KMS-11 (cell line): ENCODE measurements at regions not wholly inside any gene's neighbourhood (a gene's known extent, or its start where the extent isn't known, plus 50 kb on each side); places are given as distances from the start of the nearest gene placed in this dataset.

Experiments
- H2AFZ ChIP-seq: fragments of 200-600 bp; sonication (generic); 2 replicates; pipeline ENCODE4 v1.6.1; 2016; ENCODE audit warnings: antibody characterized with exemption, mixed run types, low read depth
- H3K27ac ChIP-seq: fragments of 200-600 bp; sonication (generic); 2 replicates; pipeline ENCODE4 v1.6.1; 2016; ENCODE audit warnings: mild to moderate bottlenecking, mixed run types
- H3K27me3 ChIP-seq: fragments of 200-600 bp; sonication (generic); 2 replicates; pipeline ENCODE4 v1.6.1; 2017; ENCODE audit warnings: mild to moderate bottlenecking, low read depth, mixed run types, moderate library complexity; ENCODE audit not compliant: insufficient read depth
- H3K36me3 ChIP-seq: fragments of 200-600 bp; sonication (generic); 2 replicates; pipeline ENCODE4 v1.6.1; 2017; ENCODE audit warnings: mild to moderate bottlenecking, mixed run types; ENCODE audit not compliant: insufficient read depth
- H3K4me1 ChIP-seq: fragments of 200-600 bp; sonication (generic); 2 replicates; pipeline ENCODE4 v1.6.1; 2016; ENCODE audit warnings: mild to moderate bottlenecking, low read depth, mixed run types; ENCODE audit not compliant: poor library complexity, severe bottlenecking
- H3K4me2 ChIP-seq: fragments of 200-600 bp; sonication (generic); 2 replicates; pipeline ENCODE4 v1.7.0; 2016; ENCODE audit warnings: mild to moderate bottlenecking, mixed run types
- H3K4me3 ChIP-seq: fragments of 200-600 bp; sonication (generic); IDR thresholded peaks from 2 replicates; pipeline ENCODE4 v1.6.1; 2017; ENCODE audit warnings: low read depth, low read length, mixed read lengths; ENCODE audit not compliant: insufficient read depth
- H3K79me2 ChIP-seq: fragments of 200-600 bp; sonication (generic); 2 replicates; pipeline ENCODE4 v1.6.1; 2016; ENCODE audit warnings: low read depth, mixed run types; ENCODE audit not compliant: insufficient read depth
- H3K9ac ChIP-seq: fragments of 200-600 bp; sonication (generic); 2 replicates; pipeline ENCODE4 v1.6.1; 2016; ENCODE audit warnings: mild to moderate bottlenecking, mixed run types
- H4K20me1 ChIP-seq: fragments of 200-600 bp; sonication (generic); 2 replicates; pipeline ENCODE4 v1.6.1; 2016; ENCODE audit warnings: mild to moderate bottlenecking, mixed run types; ENCODE audit not compliant: insufficient read depth
- TF ChIP-seq, protein P1 (sequence below): fragments of 200-600 bp; sonication (generic); conservative IDR thresholded peaks from 2 replicates; pipeline ENCODE4 v1.6.1; 2017; ENCODE audit warnings: low read depth, mild to moderate bottlenecking, antibody characterized with exemption, low read length, moderate library complexity, mixed read lengths

DNA sequence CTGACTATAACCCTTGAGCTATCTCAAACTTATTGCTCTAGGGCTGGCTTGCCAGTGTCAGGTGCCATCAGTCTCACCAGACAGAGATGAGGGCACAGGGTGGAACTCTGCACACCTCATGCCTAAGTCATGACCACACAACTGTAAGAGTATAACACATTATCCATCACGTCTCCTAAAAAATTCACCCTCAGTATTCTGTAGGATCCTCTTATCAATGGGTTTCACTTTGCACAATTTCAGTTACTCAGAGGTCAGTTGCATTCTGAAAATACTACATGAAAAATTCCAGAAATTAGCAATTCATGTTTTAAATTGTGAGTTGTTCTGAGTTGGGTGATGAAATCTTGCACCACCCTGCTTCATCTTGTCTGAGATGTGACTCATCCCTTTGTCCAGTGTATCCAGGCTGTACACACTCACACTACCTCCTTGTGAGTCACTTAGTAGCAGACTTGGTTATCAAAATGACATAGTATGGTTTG is 690.9 kb upstream of the CDH18 start:
- Histone ChIP-seq H3K4me3 (no peak overlapping the region), H3K27me3 (no peaks in the 10 kb centered on the region), H2AFZ (no peak overlapping the region), H3K79me2 (no peaks in the 10 kb centered on the region), H3K4me1 (peaks cover 35% of the 10 kb centered on the region), H3K4me2 (no peak overlapping the region), H3K9ac (no peak overlapping the region), H3K27ac (no peak overlapping the region), H4K20me1 (no peaks in the 10 kb centered on the region), H3K36me3 (no peaks in the 10 kb centered on the region)
- TF ChIP-seq, protein P1, sequence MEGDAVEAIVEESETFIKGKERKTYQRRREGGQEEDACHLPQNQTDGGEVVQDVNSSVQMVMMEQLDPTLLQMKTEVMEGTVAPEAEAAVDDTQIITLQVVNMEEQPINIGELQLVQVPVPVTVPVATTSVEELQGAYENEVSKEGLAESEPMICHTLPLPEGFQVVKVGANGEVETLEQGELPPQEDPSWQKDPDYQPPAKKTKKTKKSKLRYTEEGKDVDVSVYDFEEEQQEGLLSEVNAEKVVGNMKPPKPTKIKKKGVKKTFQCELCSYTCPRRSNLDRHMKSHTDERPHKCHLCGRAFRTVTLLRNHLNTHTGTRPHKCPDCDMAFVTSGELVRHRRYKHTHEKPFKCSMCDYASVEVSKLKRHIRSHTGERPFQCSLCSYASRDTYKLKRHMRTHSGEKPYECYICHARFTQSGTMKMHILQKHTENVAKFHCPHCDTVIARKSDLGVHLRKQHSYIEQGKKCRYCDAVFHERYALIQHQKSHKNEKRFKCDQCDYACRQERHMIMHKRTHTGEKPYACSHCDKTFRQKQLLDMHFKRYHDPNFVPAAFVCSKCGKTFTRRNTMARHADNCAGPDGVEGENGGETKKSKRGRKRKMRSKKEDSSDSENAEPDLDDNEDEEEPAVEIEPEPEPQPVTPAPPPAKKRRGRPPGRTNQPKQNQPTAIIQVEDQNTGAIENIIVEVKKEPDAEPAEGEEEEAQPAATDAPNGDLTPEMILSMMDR: no peak

DNA sequence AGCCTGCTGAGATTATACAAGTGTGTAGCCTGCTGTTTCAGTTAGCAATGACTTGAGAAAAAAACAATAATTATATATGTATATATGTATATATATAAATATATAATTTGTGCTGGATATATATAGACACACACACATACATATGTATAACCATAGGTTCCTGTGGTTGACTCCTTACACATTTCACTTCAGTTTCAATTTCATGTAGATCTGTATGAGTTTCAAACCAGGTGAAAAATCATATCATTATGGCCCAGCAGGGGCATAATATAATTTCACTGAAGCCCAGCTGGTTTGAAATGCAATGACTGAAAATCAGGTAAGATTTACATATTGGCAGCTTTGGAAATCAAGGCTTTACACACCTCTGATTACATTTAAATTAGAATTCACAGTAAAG is 690.4 kb upstream of the CDH18 start:
- Histone ChIP-seq H4K20me1 (no peaks in the 10 kb centered on the region), H3K79me2 (no peaks in the 10 kb centered on the region), H3K9ac (no peak overlapping the region), H3K4me2 (no peak overlapping the region), H3K27ac (no peak overlapping the region), H2AFZ (no peak overlapping the region), H3K4me3 (no peak overlapping the region), H3K36me3 (no peaks in the 10 kb centered on the region), H3K27me3 (no peaks in the 10 kb centered on the region), H3K4me1 (peaks cover 35% of the 10 kb centered on the region)
- TF ChIP-seq, protein P1: no peak

DNA sequence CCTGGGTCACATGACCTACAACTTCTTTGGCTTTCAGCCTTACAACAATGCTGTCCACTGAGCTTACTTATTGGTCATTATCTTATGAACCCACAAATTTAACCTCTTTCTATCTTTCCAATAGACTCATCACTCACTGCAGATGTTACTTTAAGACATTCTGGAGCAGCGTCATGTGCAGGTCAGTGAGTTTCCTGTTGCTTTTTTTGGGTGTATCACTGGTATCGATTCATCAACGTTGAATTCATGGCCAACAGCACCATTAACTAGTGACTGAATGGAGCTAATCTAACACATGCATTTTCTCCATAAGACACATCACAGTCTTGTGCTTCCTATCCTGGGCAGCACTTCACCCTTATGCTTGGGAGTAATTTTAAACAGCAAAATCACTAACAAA is 672.6 kb upstream of the CDH18 start:
- no peaks in the 10 kb centered on the region for H3K27me3 ChIP-seq
- no peaks in the 10 kb centered on the region for H3K36me3 ChIP-seq
- no peak overlapping the region for H3K27ac ChIP-seq
- H3K9ac ChIP-seq: no peak overlapping the region
- H3K4me2 ChIP-seq: no peak overlapping the region
- no peak overlapping the region for H2AFZ ChIP-seq
- TF ChIP-seq, protein P1: no peak
- H3K4me1 ChIP-seq: no peaks in the 10 kb centered on the region
- no peak overlapping the region for H3K4me3 ChIP-seq
- no peaks in the 10 kb centered on the region for H4K20me1 ChIP-seq
- H3K79me2 ChIP-seq: no peaks in the 10 kb centered on the region

DNA sequence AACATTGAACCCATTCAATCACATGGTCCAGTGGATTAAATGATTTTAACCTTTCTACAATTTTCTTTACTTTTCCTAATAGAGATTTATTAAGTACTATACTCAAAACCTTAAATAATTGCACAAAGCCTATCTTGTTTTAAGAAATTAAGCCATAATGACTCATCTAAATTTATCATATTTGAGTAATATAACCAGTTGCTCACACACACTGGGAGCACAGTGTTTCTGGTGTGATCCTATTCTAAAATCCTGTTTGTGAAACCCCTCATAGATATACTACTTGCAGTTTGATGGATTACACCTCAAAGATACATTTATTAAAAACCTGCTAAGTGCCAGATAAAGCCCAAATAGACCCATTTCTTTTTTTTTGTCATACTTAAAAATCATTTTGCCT is 668.3 kb upstream of the CDH18 start:
- H2AFZ ChIP-seq: no peak overlapping the region
- TF ChIP-seq, protein P1: no peak
- H3K36me3 ChIP-seq: no peaks in the 10 kb centered on the region
- H3K4me1 ChIP-seq: no peaks in the 10 kb centered on the region
- no peaks in the 10 kb centered on the region for H3K27me3 ChIP-seq
- H3K79me2 ChIP-seq: no peaks in the 10 kb centered on the region
- H3K9ac ChIP-seq: no peak overlapping the region
- no peaks in the 10 kb centered on the region for H4K20me1 ChIP-seq
- H3K4me2 ChIP-seq: no peak overlapping the region
- H3K4me3 ChIP-seq: no peak overlapping the region
- no peak overlapping the region for H3K27ac ChIP-seq
